Peyer's patch (tissue), 4 donors: ENCODE measurements at regions not wholly inside any gene's neighbourhood (a gene's known extent, or its start where the extent isn't known, plus 50 kb on each side); places are given as distances from the start of the nearest gene placed in this dataset.

Experiments used
- POLR2A ChIP-seq, 2 donors: fragments of 450-650 bp; IDR thresholded peaks; one replicate each; pipeline ENCODE4 v1.5.1; 2017; ENCODE audit warnings: antibody characterized with exemption in 2 of 2, mild to moderate bottlenecking in 2 of 2, moderate library complexity in 2 of 2
- TF ChIP-seq, protein P1 (sequence below), 6 experiments: fragments of 450-650 bp in 4 of 6; fragments of 200-600 bp in 2 of 6; sonication (generic) in 1 of 6; IDR thresholded peaks; one replicate each; pipeline ENCODE4 v1.5.1; 2017 to 2019; ENCODE audit warnings: antibody characterized with exemption in 6 of 6, mild to moderate bottlenecking in 3 of 6, moderate library complexity in 1 of 6

DNA sequence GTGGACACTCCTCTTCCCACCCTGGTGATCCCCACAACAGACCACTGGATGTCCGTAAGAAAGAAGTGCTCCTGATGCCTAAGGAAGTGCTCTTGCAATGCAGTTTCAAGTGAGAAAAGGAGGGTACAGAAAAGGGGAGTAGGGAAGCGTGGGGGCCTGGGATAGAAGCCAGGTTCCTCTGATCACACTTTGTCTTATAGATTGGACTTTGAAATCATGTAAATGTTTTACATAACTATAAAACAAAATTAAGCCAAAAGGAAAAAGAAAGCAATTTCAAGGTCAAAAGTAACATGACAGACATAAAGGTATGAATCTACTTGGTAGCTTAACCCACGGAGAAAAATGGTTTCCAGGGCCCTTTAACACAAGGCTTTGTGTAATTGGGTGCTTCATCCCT is 107.3 kb upstream of the TRPM1 start:
- TF ChIP-seq, protein P1, sequence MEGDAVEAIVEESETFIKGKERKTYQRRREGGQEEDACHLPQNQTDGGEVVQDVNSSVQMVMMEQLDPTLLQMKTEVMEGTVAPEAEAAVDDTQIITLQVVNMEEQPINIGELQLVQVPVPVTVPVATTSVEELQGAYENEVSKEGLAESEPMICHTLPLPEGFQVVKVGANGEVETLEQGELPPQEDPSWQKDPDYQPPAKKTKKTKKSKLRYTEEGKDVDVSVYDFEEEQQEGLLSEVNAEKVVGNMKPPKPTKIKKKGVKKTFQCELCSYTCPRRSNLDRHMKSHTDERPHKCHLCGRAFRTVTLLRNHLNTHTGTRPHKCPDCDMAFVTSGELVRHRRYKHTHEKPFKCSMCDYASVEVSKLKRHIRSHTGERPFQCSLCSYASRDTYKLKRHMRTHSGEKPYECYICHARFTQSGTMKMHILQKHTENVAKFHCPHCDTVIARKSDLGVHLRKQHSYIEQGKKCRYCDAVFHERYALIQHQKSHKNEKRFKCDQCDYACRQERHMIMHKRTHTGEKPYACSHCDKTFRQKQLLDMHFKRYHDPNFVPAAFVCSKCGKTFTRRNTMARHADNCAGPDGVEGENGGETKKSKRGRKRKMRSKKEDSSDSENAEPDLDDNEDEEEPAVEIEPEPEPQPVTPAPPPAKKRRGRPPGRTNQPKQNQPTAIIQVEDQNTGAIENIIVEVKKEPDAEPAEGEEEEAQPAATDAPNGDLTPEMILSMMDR (IDR thresholded peaks at IDR 0.05) = no peak
- TF ChIP-seq POLR2A (IDR thresholded peaks at IDR 0.05) = no peak
